ENCODE measurements at regions not wholly inside any gene's neighbourhood (a gene's known extent, or its start where the extent isn't known, plus 50 kb on each side); places are given as distances from the start of the nearest gene placed in this dataset.

GRCh38 chr18:64270121-64270520 is 121.2 kb upstream of the LINC00305 start:
- TF ChIP-seq CTCF (optimal IDR thresholded peaks at IDR 0.05 in 1 of 3, IDR thresholded peaks at IDR 0.05 in 1 of 3, conservative IDR thresholded peaks at IDR 0.05 in 1 of 3; ENCODE audit: extremely low read depth in 1 of 3, insufficient read depth in 2 of 3, low read length in 3 of 3), result no peak
- TF ChIP-seq EZH2 (IDR thresholded peaks at IDR 0.05; ENCODE audit: low read length), result no peak

Measured in keratinocyte (primary cell).